COLO668 (cell line): ENCODE measurements at regions not wholly inside any gene's neighbourhood (a gene's known extent, or its start where the extent isn't known, plus 50 kb on each side); places are given as distances from the start of the nearest gene placed in this dataset.
"Not testable (repeated sequence)": the region's sequence is repeated elsewhere in the genome, so short reads cannot be mapped to it uniquely, and the experiment has no call there.

Source experiments
- DNase-seq: peaks from one replicate; lab custom pipeline; 2025; ENCODE audit not compliant: unreplicated experiment; lab: John Stamatoyannopoulos, UW

DNA sequence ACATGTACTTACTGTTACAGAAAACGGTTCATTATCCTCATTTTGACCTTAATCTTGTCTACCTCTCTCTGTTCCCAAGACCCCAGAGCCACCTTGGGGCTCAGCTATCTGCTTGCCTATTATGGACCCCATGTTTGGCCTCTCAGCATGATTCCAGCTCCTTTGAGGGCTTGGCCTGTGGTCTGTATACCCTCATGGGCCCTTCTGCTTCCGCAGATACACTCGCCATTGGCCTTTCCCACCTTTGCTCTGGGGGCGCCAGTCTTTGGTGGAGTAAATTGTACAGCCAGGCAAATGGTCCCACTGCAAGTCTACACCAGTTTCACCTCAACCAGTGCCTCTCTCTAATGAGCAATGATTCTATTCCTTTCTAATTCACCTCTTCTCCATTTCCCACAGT, 109.2 kb upstream of the ZNF746 start:
- DNase-seq: no peak

GRCh38 chr7:149605696-149606095, 108.1 kb upstream of the ZNF746 start:
- DNase-seq: no peak

DNA sequence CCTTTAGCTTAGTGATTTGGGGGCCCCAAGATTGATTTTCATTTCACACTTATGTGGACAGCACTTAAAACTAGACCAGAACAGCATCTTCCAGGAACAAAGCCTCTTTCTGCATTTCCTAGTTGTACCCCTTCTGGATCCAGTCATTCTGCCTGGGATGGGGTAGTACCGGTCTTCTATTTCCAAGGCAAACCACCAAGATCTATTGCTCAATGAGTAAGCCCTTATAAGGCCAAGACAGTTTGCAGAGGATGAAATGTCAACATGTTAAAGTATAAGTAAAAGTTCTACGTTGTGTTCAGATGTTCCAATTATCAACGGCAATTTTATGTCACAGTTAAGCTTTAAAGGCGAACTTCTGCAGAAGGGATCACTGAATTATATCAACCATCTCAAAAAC, 106.9 kb upstream of the ZNF746 start:
- DNase-seq: no peak

- DNase-seq: not testable (repeated sequence)
These were observed 103.2 kb upstream of the ZNF746 start for GRCh38 chr7:149600669-149601330.

- no peak for DNase-seq
These were observed 102.1 kb upstream of the ZNF746 start for GRCh38 chr7:149599636-149600206.

- peak; percentile 2 for DNase-seq
These were observed 101.2 kb upstream of the ZNF746 start for GRCh38 chr7:149598721-149599308.

DNA sequence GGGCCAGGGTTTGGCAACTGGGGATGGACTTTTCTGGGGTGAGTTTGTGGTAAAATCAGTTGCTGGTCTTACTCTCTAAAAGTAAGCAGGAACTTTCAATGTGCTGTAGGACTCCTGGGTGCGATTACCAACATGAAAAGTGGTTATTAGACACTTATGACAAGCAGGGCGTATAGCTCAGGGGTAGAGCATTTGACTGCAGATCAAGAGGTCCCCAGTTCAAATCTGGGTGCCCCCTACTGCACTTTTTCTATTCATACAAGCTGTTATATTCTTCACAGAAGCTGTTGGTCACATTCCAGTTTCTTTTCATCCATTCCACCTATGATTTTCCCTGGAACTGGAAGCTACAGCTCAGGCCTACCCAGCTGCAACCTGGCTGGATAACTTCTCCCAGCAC, 100.2 kb upstream of the ZNF746 start:
- DNase-seq: not testable (repeated sequence)

DNA sequence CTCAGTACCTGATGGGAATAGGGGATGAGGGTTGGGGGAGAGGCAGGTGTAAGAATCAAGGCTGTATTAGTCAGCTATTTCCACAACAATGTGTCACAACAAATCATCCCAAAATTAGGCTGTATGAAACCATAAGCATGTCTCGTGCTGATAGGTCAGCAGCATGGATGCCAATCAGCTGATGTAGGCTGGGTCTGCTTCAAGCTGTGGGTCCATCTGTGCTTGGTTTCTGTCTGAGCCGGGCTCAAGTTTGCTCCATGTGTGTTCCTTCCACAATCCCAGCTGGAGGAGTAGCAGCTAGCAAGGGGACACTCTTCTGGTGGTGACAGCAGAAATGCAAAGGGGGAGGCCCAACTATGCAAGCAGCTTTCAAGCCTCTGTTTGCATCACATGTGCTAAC, 97.9 kb upstream of the ZNF746 start:
- no peak for DNase-seq

DNA sequence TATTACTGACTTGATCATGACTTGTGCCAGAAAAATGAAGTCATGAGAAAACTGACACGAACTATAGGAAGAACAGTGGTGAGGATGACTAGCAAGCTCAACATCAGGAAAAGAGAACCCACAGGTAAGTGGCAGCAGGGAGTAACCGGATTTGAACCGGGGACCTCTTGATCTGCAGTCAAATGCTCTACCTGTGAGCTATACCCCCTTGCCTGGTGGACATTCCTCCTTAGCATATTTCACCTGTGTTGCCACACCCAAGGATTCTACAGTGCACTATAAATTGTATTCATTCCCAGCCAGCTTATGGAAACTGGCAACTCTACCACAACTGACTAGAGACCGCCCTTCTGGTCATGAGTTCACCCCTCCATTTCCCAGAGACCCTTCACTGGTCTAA, 97.5 kb upstream of the ZNF746 start:
- DNase-seq: no peak

- no peak for DNase-seq
These were observed 91.3 kb upstream of the ZNF746 start for GRCh38 chr7:149588930-149589329.

DNA sequence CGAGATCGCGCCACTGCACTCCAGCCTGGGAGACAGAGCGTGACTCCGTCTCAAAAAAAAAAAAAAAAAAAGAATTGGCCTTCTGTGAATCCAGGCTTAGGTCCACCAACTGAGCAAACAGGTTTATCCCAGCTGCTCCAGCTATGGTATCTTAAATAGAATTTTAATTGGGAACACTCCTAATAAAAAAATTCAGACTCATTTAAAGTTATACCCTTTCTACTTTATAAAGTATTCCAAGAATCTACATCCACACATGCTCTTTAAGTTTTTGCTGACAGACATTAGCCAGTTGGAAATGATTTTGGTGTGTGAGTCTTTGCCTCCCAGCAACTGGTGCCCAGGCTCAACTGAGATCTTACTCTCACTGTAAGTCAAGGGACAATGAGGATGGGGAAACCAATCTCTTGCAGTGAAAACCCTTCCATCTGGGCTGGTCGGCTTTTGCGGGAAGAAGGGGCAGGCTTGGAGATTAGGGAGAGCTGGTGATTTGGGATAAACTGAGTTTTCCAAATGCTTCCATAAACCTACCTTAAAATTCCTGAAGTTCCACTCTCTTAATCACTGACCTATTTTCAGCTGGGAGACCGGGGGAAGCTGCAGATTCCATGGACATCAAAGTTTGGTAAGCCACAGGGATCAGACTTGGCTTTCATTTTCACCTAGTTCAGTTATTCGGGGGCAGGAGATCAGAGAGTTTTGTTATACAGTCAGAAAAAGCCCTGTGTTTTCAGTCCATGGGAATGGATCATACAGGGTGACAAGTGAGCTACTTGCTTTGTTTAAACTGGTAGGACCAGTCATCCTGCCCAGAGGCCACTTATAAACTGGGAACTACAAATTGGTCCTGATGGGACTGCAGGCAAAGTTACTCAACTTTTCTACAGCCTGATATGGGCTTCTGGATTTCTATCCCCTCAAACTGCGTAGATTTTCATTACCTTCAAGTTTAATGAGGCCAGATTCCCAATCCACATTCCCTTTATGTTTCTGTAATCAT, 89.3 kb upstream of the ZNF746 start:
- no peak for DNase-seq

DNA sequence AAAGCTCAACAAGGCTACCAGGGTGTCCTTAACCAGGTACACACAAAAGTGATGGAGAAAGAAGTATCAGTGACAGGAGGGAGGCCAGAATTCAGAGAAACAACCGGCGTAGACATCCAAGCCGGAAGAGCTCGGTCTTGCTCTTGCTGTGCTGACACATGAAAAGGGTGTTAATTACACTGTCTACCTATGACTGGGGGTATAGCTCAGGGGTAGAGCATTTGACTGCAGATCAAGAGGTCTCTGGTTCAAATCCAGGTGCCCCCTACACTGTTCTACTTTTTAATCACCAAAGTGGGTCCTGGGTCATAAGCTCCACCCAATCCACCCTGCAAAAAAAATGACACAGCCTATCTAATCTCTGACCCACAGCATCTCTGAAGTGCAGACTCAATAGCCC, 86.9 kb upstream of the ZNF746 start:
- DNase-seq: no peak

DNA sequence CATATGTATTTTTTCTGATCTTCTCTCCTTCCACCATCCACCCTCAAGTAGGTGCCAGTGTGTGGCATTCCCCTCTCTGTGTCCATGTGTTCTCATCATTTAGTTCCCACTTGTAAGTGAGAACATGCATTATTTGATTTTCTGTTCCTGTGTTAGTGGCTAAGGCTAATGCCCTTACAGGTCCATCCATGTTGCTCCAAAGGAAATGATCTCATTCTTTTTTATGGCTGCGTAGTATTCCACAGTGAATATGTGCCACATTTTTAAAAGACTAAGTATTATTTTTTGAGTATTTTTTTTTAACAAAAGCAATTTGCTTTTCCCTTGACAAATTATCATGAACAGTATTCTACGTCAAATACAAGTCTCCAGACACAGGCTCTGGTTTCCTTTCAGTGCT, 86.4 kb upstream of the ZNF746 start:
- no peak for DNase-seq

- no peak for DNase-seq
These were observed 82.7 kb upstream of the ZNF746 start for GRCh38 chr7:149580328-149580727.

GRCh38 chr7:149579365-149579764, 81.8 kb upstream of the ZNF746 start:
- not testable (repeated sequence) for DNase-seq

DNA sequence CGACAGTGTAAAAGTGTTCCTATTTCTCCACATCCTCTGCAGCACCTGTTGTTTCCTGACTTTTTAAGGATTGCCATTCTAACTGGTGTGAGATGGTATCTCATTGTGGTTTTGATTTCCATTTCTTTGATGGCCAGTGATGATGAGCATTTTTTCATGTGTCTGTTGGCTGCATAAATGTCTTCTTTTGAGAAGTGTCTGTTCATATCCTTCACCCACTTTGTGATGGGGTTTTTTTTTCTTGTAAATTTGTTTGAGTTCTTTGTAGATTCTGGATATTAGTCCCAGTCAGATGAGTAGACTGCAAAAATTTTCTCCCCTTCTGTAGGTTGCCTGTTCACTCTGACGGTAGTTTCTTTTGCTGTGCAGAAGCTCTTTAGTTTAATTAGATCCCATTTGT, 76.8 kb upstream of the ZNF746 start:
- not testable (repeated sequence) for DNase-seq

DNA sequence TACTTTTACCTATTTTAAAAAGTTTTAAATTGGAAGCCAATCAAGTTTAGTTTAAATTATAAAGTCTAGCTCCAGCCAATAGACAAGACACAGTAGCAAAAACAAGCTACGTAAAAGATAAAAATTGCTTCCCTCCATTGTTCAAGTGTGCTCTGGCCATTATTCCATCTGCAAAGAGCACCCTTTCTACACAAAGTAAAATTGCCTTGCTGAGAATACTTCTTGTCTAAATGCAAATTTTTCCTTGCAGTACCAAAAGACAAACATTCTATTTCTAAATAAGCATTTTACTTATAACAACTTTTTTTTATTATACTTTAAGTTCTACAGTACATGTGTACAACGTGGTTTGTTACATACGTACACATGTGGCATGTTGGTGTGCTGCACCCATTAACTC, 75.9 kb upstream of the ZNF746 start:
- no peak for DNase-seq

- not testable (repeated sequence) for DNase-seq
These were observed 75.3 kb upstream of the ZNF746 start for GRCh38 chr7:149572920-149573319.

- no peak for DNase-seq
These were observed 73.2 kb upstream of the ZNF746 start for GRCh38 chr7:149570784-149571183.

DNA sequence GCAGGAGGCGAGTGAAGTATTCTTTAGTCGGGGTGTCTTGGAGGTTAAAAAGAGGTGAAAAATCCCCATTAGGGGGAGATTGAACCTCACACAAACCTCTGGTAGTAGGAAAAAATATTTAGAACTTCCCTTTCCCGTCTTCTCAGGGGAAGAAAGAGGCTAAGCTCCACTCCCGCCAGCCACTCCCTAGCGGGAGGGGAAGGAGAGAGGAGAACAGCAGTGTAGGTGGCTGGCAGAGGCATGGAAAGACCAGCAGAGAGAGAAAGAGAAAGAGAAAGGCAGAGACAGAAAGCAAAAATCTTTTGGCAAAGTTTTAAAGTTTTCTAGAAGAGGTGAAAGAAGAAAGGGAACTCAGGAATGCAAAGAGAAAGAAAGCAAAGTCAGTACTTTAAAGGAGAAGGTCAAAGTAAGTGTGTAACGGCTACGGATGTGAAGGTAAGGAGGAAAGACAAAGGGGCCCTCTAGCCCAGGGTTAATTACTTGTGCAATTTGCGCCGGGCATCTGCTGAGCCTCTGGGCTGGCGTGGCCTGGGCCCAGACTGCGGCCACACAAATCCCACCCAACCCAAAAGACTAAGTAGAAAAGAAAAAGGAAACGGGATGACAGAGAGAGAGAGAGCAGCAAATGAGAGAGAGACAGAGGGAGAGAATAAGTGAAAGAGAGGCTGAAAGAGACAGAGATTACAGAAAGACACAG, 72.3 kb upstream of the ZNF746 start:
- no peak for DNase-seq
